Myocyte (in vitro differentiated cells): ENCODE measurements at regions not wholly inside any gene's neighbourhood (a gene's known extent, or its start where the extent isn't known, plus 50 kb on each side); places are given as distances from the start of the nearest gene placed in this dataset.

Experiments
- DNase-seq: peaks from one replicate; pipeline ENCODE4 v3.0.0-alpha.2; 2012; ENCODE audit warnings: low read depth

- DNase-seq: peak; percentile 28
Measured at GRCh38 chr10:10804998-10805740, 212.5 kb upstream of the CELF2 start.

- no peak for DNase-seq
Measured at GRCh38 chr10:10807106-10807505, 210.6 kb upstream of the CELF2 start.

GRCh38 chr10:10811562-10811961 is 206.1 kb upstream of the CELF2 start:
- DNase-seq: no peak

- DNase-seq: no peak
Measured at GRCh38 chr10:10813656-10814055, 204.0 kb upstream of the CELF2 start.

- DNase-seq: no peak
Measured at GRCh38 chr10:10814069-10814468, 203.6 kb upstream of the CELF2 start.

GRCh38 chr10:10816447-10816846 is 201.2 kb upstream of the CELF2 start:
- DNase-seq: no peak

GRCh38 chr10:10817609-10818008 is 200.1 kb upstream of the CELF2 start:
- DNase-seq: no peak

- peak; percentile 81 for DNase-seq
Measured at GRCh38 chr10:10818082-10818481, 199.6 kb upstream of the CELF2 start.

GRCh38 chr10:10819206-10819856 is 198.3 kb upstream of the CELF2 start:
- no peak for DNase-seq

GRCh38 chr10:10821926-10822325 is 195.7 kb upstream of the CELF2 start:
- DNase-seq: peak; percentile 60

- DNase-seq: no peak
Measured at GRCh38 chr10:10824591-10825148, 193.0 kb upstream of the CELF2 start.

- peak; percentile 20 for DNase-seq
Measured at GRCh38 chr10:10826125-10826524, 191.5 kb upstream of the CELF2 start.

GRCh38 chr10:10828623-10829022 is 189.0 kb upstream of the CELF2 start:
- no peak for DNase-seq

- no peak for DNase-seq
Measured at GRCh38 chr10:10829576-10829975, 188.1 kb upstream of the CELF2 start.

GRCh38 chr10:10830293-10830986 is 187.2 kb upstream of the CELF2 start:
- DNase-seq: peak; percentile 74

GRCh38 chr10:10831085-10831484 is 186.6 kb upstream of the CELF2 start:
- peak; percentile 71 for DNase-seq

GRCh38 chr10:10833955-10834354 is 183.7 kb upstream of the CELF2 start:
- no peak for DNase-seq

GRCh38 chr10:10844251-10844650 is 173.4 kb upstream of the CELF2 start:
- DNase-seq: no peak

GRCh38 chr10:10845185-10845584 is 172.5 kb upstream of the CELF2 start:
- DNase-seq: no peak

GRCh38 chr10:10845826-10846503 is 171.7 kb upstream of the CELF2 start:
- DNase-seq: peak; percentile 32

- no peak for DNase-seq
Measured at GRCh38 chr10:10846504-10846900, 171.2 kb upstream of the CELF2 start.
